ENCODE measurements at regions not wholly inside any gene's neighbourhood (a gene's known extent, or its start where the extent isn't known, plus 50 kb on each side); places are given as distances from the start of the nearest gene placed in this dataset.

DNA sequence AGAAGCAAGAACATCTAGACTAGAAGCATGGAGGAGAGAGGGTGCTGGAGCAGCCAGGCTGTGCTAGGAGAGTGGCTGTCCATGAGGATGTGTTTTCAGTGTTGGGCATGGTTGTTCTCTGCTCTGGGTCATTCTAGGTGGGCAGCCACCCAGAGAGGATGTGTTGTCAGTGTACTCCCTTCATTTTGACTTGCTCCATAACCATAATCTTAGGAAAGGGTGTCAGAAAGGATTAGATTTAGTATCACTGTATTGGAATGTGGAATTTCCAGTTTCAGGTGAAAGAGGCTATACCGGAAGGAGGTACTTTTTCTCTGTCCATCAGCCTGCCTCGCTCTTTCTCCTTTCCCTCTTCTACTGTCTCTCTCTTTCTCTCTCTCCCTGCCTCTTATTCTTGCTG, 474.5 kb upstream of the PODXL start:
- TF ChIP-seq, protein P1, sequence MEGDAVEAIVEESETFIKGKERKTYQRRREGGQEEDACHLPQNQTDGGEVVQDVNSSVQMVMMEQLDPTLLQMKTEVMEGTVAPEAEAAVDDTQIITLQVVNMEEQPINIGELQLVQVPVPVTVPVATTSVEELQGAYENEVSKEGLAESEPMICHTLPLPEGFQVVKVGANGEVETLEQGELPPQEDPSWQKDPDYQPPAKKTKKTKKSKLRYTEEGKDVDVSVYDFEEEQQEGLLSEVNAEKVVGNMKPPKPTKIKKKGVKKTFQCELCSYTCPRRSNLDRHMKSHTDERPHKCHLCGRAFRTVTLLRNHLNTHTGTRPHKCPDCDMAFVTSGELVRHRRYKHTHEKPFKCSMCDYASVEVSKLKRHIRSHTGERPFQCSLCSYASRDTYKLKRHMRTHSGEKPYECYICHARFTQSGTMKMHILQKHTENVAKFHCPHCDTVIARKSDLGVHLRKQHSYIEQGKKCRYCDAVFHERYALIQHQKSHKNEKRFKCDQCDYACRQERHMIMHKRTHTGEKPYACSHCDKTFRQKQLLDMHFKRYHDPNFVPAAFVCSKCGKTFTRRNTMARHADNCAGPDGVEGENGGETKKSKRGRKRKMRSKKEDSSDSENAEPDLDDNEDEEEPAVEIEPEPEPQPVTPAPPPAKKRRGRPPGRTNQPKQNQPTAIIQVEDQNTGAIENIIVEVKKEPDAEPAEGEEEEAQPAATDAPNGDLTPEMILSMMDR (IDR thresholded peaks at IDR 0.05; ENCODE audit: insufficient read depth, low read depth, low read length): no peak
- no peak for TF ChIP-seq EZH2 (IDR thresholded peaks at IDR 0.05; ENCODE audit: insufficient read depth, low read length)

All from astrocyte (in vitro differentiated cells and primary cell).